GM13976 (cell line): ENCODE measurements at regions not wholly inside any gene's neighbourhood (a gene's known extent, or its start where the extent isn't known, plus 50 kb on each side); places are given as distances from the start of the nearest gene placed in this dataset.

Source experiments
- DNase-seq: peaks from one replicate; pipeline ENCODE4 v3.0.0; 2012; ENCODE audit warnings: low spot score
- in situ Hi-C: fragments of 300-500 bp; cut with MboI; formaldehyde crosslinking; loops from one replicate; pipeline ENCODE4 v1.12.0; 2022; ENCODE audit warnings: low sequenced_read_pairs, mixed read lengths, inconsistent platforms; ENCODE audit not compliant: unreplicated experiment
- TF ChIP-seq, protein P1 (sequence below): IDR thresholded peaks from 2 replicates; pipeline ENCODE4 v1.5.1; 2012; ENCODE audit warnings: borderline replicate concordance, mild to moderate bottlenecking; ENCODE audit not compliant: insufficient read depth; ENCODE audit errors: extremely low read depth, missing control alignments, control extremely low read depth

DNA sequence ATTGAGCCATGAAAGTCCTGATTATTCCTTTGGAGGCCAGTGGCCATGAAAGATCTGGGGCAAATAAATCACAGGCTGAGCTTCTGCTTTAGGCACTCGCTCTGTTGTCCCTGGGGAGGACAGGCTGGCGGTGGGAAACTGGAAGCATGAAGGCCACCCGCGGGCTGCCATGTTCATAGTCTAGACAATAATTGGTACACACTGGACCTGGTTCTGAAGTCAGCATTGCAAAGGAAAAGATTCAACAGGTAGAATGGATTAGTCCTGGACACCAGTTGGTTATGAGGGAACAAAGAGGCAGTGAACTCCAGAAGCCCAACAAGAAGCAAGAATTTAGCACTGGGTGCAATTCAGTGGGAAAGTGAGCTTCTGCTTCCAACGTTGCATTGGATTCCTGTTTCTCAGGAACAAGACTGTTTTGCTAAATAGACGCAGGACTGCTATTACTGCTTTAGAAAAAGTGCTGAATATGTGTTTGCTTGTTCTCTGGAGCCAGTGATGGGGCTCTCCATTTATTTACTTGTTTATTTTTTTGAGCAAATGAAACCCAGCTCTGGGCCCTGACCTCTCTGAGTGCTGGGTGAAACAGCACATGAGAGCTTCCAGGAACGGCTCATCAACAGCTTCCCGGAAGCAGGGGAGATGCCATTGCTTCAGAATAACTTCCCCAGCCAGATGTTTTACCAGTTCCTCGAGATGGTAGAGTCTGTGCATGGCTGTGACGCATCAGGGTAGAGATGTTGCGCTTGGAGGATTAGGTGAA, 336.4 kb downstream of the ZNF536 start:
- TF ChIP-seq, protein P1, sequence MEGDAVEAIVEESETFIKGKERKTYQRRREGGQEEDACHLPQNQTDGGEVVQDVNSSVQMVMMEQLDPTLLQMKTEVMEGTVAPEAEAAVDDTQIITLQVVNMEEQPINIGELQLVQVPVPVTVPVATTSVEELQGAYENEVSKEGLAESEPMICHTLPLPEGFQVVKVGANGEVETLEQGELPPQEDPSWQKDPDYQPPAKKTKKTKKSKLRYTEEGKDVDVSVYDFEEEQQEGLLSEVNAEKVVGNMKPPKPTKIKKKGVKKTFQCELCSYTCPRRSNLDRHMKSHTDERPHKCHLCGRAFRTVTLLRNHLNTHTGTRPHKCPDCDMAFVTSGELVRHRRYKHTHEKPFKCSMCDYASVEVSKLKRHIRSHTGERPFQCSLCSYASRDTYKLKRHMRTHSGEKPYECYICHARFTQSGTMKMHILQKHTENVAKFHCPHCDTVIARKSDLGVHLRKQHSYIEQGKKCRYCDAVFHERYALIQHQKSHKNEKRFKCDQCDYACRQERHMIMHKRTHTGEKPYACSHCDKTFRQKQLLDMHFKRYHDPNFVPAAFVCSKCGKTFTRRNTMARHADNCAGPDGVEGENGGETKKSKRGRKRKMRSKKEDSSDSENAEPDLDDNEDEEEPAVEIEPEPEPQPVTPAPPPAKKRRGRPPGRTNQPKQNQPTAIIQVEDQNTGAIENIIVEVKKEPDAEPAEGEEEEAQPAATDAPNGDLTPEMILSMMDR, result no peak
- in situ Hi-C loops, result loop anchor here (25.0 kb wide), 1 partner anchor 1854 kb away; no protein-coding TSS in a partner anchor
- no peak for DNase-seq

DNA sequence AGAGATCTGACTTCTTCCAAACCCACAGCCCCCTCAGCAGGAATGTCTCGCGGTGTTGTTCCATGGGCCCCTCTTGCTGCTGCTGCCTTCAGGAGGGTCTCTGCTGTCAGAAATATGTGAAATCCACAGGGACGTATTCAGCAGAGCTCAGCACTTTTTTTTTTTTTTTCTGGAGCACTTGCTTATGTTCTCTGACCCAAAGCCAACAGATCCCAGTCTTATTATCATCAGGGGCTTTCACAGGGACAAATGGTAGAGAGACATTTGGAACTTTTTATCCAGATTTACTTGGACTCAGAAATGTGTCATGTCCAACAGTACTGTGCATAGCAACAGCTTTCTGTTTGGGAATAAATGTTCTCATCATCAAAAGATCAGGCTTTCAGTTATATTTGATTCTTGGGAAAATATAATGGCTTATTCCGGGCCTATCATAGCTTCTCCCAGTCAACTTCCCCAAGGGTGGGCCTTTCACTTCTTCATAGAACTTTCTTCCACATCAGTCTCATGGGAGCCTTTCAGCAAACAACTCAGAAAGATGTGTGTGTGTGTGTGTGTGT, 332.7 kb downstream of the ZNF536 start:
- in situ Hi-C loops, result loop anchor here (25.0 kb wide), 1 partner anchor 1857 kb away; no protein-coding TSS in a partner anchor

DNA sequence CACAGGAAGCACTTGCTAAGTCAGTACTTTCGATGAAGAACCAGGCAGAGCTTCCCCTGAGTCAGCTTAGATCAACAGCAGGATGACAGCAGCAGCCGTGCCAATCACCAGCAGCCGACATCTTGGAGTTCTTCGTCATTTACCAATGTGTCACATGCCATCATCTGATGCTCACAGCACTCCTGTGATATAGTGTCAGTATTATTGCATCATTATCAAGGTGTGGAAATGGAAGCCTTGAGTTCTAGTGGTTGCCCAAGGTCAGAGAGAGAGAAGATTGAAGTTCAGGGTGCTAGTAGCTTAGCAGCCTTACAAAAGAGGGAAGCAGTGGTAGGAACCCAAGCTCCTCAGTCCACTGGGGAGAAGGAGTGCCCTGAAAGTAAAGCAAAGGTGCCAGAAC, 331.5 kb downstream of the ZNF536 start:
- no peak for DNase-seq
- in situ Hi-C loops, result loop anchor here (25.0 kb wide), 1 partner anchor 1859 kb away; no protein-coding TSS in a partner anchor
- TF ChIP-seq, protein P1, result no peak

More for the DNA sequence above, 332.7 kb downstream of the ZNF536 start:
- TF ChIP-seq, protein P1, result no peak
- no peak for DNase-seq

DNA sequence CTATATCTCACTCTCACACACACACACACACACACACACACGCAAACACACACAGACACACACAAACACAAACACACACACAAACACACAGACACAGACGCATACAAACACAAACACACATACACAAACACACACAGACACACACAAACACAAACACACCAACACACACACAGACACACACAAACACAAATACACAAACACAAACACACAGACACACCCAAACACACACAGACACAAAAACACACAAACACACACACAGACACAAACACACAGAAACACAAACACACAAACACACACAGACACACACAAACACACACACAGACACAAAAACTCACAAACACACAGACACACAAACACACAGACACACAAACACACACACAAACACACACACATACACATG, 329.0 kb downstream of the ZNF536 start:
- in situ Hi-C loops, result loop anchor here (25.0 kb wide), 1 partner anchor 1861 kb away; no protein-coding TSS in a partner anchor
- TF ChIP-seq, protein P1, result no peak
- DNase-seq, result no peak

DNA sequence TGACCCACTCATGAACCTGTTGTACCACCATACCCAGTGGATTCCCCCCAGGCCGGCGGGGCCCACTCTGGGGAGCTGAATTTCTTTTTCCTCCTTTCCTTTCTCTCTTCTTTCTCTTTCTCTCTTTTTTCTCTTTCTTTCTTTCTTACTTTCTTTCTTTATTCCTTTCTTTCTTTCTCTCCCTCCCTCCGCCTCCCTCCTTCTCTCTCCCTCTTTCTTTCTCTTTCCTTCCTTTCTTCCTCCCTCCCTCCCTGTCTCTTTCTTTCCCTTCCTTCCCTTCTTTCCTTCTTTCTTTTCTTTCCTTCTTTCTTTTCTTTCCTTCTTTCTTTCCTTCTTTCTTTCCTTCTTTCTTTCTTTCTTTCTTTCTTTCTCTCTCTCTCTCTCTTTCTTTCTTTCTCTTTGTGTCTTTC, 327.7 kb downstream of the ZNF536 start:
- DNase-seq, result no peak
- in situ Hi-C loops, result loop anchor here (25.0 kb wide), 1 partner anchor 1862 kb away; no protein-coding TSS in a partner anchor
- TF ChIP-seq, protein P1, result no peak

DNA sequence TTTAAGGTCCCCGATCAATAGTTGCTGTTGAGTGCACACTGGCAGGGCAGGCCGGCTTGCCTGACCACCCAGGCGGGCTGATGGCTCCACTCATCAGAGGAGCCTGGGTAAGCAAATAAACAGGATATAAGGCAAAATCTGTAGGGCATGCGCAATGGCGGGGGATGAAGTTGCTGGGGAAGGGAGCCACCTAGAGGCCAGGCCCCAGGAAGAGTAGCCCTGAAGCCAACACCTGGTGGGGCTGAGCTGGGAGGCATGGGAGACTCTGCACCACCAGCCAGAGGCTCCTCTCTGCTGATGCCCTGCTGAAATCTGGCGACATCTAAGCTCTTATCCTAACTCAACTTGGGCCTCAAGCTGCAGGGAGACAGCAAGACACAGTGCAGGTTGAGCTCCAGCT, 324.3 kb downstream of the ZNF536 start:
- DNase-seq, result no peak
- TF ChIP-seq, protein P1, result no peak
- in situ Hi-C loops, result no loop called here
